Spleen (tissue), 11 donors: ENCODE measurements at regions not wholly inside any gene's neighbourhood (a gene's known extent, or its start where the extent isn't known, plus 50 kb on each side); places are given as distances from the start of the nearest gene placed in this dataset.
"Not testable (repeated sequence)": the region's sequence is repeated elsewhere in the genome, so short reads cannot be mapped to it uniquely, and the experiment has no call there.

Experiments used
- DNase-seq: peaks from one replicate; pipeline ENCODE4 v3.0.0-alpha.2; 2020
- H3K27ac ChIP-seq, 8 donors: fragments of 200-600 bp; sonication (generic) in 7 of 8; 1 replicate in 4 of 8; 2 replicates in 4 of 8; pipeline versions ENCODE4 v1.5.0 to v1.8.0; 2016 to 2021; ENCODE audit warnings: inconsistent platforms in 4 of 8, mild to moderate bottlenecking in 4 of 8, moderate library complexity in 1 of 8
- H3K27me3 ChIP-seq, 7 donors: fragments of 200-600 bp; sonication (generic) in 6 of 7; replicated peaks in 1 of 7; 1 replicate in 4 of 7; 2 replicates in 3 of 7; pipeline versions ENCODE4 v1.5.0 to v1.8.0; 2016 to 2021; ENCODE audit warnings: inconsistent platforms in 3 of 7, mild to moderate bottlenecking in 1 of 7
- H3K36me3 ChIP-seq, 6 donors: fragments of 200-600 bp; sonication (generic) in 5 of 6; 1 replicate in 4 of 6; 2 replicates in 2 of 6; pipeline versions ENCODE4 v1.5.0 to v1.8.0; 2016 to 2021; ENCODE audit warnings: inconsistent platforms in 2 of 6
- H3K4me1 ChIP-seq, 6 donors: fragments of 200-600 bp; sonication (generic) in 5 of 6; 1 replicate in 3 of 6; 2 replicates in 3 of 6; pipeline versions ENCODE4 v1.5.0 to v1.8.0; 2016 to 2021; ENCODE audit warnings: inconsistent platforms in 3 of 6
- H3K4me3 ChIP-seq, 8 donors: fragments of 200-600 bp; sonication (generic) in 7 of 8; 1 replicate in 4 of 8; 2 replicates in 4 of 8; pipeline versions ENCODE4 v1.5.0 to v1.8.0; 2016 to 2021; ENCODE audit warnings: inconsistent platforms in 4 of 8, mild to moderate bottlenecking in 4 of 8, moderate library complexity in 2 of 8
- H3K9me3 ChIP-seq, 8 donors: fragments of 200-600 bp; sonication (generic) in 7 of 8; 1 replicate in 4 of 8; 2 replicates in 4 of 8; pipeline versions ENCODE4 v1.5.0 to v1.8.0; 2016 to 2021; ENCODE audit warnings: inconsistent platforms in 4 of 8
- CTCF ChIP-seq, 11 experiments: fragments of 200-600 bp in 7 of 11; fragments of 450-650 bp in 4 of 11; sonication (generic) in 4 of 11; IDR thresholded peaks in 8 of 11; conservative IDR thresholded peaks in 3 of 11; 1 replicate in 7 of 11; 2 replicates in 4 of 11; pipeline versions ENCODE4 v1.4.0 to v1.8.0; 2016 to 2021; ENCODE audit warnings: antibody characterized with exemption in 11 of 11, inconsistent platforms in 4 of 11, mild to moderate bottlenecking in 1 of 11
- POLR2A ChIP-seq, 3 donors: fragments of 450-650 bp; IDR thresholded peaks; one replicate each; pipeline ENCODE4 v1.5.1; 2017; ENCODE audit warnings: antibody characterized with exemption in 3 of 3, mild to moderate bottlenecking in 1 of 3
- POLR2AphosphoS5 ChIP-seq, 3 donors: sonication (generic); formaldehyde crosslinking; IDR thresholded peaks; one replicate each; pipeline ENCODE4 v1.5.1; 2017; ENCODE audit warnings: antibody characterized with exemption in 3 of 3
- WGBS, 5 donors: extraction: QIAGEN DNeasy Blood & Tissue Kit in 3 of 5; methylation state at CpG; one replicate each; pipeline versions ENCODE4 v1.1.5 to v1.1.7; 2013 to 2018; 5-methylcytosine and 5-hydroxymethylcytosine counted together
- intact Hi-C: fragments of 100-400 bp; cut with DNase I; formaldehyde crosslinking; loops from one replicate; pipeline ENCODE4 v1.15.0; 2023; ENCODE audit warnings: low total_unique reads
- donor health status: healthy with polysubstance abuse.
- donor health status: DM: no; HTN: no; CAD: no; lungs with moderate emphysema.
- donor health status: DM: no; HTN: no; CAD: no.
- donor health status: Bipolar disorder and iron deficiency.
- donor health status: healthy.
- donor health status: DM: no; HTN: no; CAD: no.
- donor health status: DM: yes; HTN: yes; CAD: no.

GRCh38 chr5:34354440-34354839, 301.7 kb upstream of the RAI14 start:
- H3K4me3 ChIP-seq, H3K4me1 ChIP-seq, H3K27ac ChIP-seq, intact Hi-C loops, H3K27me3 ChIP-seq, H3K9me3 ChIP-seq, H3K36me3 ChIP-seq, DNase-seq: not testable (repeated sequence)
- WGBS, 5 donors, result 44 to 95% (median 69%) methylated on average over 2 of the region's 2 CpGs

- H3K27ac ChIP-seq, H3K4me3 ChIP-seq, H3K27me3 ChIP-seq, DNase-seq, intact Hi-C loops, H3K4me1 ChIP-seq, H3K9me3 ChIP-seq, H3K36me3 ChIP-seq: not testable (repeated sequence)
- WGBS, 5 donors, result 46 to 67% (median 51%) methylated on average over 1 to 2 of the region's 2 CpGs
Measured at GRCh38 chr5:34371417-34371816, 284.7 kb upstream of the RAI14 start.

- intact Hi-C loops, H3K9me3 ChIP-seq, H3K27ac ChIP-seq, H3K4me3 ChIP-seq, H3K27me3 ChIP-seq, DNase-seq, H3K4me1 ChIP-seq, H3K36me3 ChIP-seq: not testable (repeated sequence)
- 0 to 84% (median 29%) methylated on average over 1 of the region's 1 CpG for WGBS, 5 donors
Measured at GRCh38 chr5:34371817-34372216, 284.3 kb upstream of the RAI14 start.

GRCh38 chr5:34372739-34373138, 283.4 kb upstream of the RAI14 start:
- intact Hi-C loops, H3K27ac ChIP-seq, H3K4me3 ChIP-seq, H3K36me3 ChIP-seq, H3K27me3 ChIP-seq, DNase-seq, H3K9me3 ChIP-seq, H3K4me1 ChIP-seq: not testable (repeated sequence)
- 43 to 72% (median 57%) methylated on average over 4 to 5 of the region's 5 CpGs for WGBS, 5 donors

- H3K27ac ChIP-seq, intact Hi-C loops, H3K36me3 ChIP-seq, H3K9me3 ChIP-seq, H3K4me3 ChIP-seq, H3K27me3 ChIP-seq, DNase-seq, H3K4me1 ChIP-seq: not testable (repeated sequence)
- WGBS, 5 donors, result 44 to 85% (median 62%) methylated on average over 2 of the region's 2 CpGs
Measured at GRCh38 chr5:34377651-34378050, 278.5 kb upstream of the RAI14 start.

GRCh38 chr5:34378498-34378897, 277.6 kb upstream of the RAI14 start:
- intact Hi-C loops, H3K4me1 ChIP-seq, DNase-seq, H3K4me3 ChIP-seq, H3K9me3 ChIP-seq, H3K36me3 ChIP-seq, H3K27me3 ChIP-seq, H3K27ac ChIP-seq: not testable (repeated sequence)
- WGBS, 5 donors, result 68 to 100% (median 97%) methylated on average over 2 of the region's 2 CpGs

- H3K4me1 ChIP-seq, H3K36me3 ChIP-seq, H3K9me3 ChIP-seq, H3K4me3 ChIP-seq, H3K27me3 ChIP-seq, intact Hi-C loops, DNase-seq, H3K27ac ChIP-seq: not testable (repeated sequence)
- WGBS, 5 donors, result 42 to 73% (median 54%) methylated on average over 2 to 3 of the region's 3 CpGs; no CpG with 5 or more reads in 1 of the 5 donors
Measured at GRCh38 chr5:34388754-34389153, 267.4 kb upstream of the RAI14 start.

GRCh38 chr5:34409373-34409772, 246.8 kb upstream of the RAI14 start:
- H3K27ac ChIP-seq, result no peak overlapping the region
- TF ChIP-seq POLR2AphosphoS5 (IDR thresholded peaks at IDR 0.05) (no peak), CTCF (IDR thresholded peaks at IDR 0.05 in 8 of 11, conservative IDR thresholded peaks at IDR 0.05 in 3 of 11) (no peak), POLR2A (IDR thresholded peaks at IDR 0.05) (no peak)
- no peaks in the 10 kb centered on the region for H3K9me3 ChIP-seq
- H3K36me3 ChIP-seq, result no peaks in the 10 kb centered on the region
- H3K4me1 ChIP-seq, result no peaks in the 10 kb centered on the region
- H3K4me3 ChIP-seq, result no peak overlapping the region
- no peak for DNase-seq
- no peaks in the 10 kb centered on the region for H3K27me3 ChIP-seq
- intact Hi-C loops, result no loop called here
